ENCODE measurements at regions not wholly inside any gene's neighbourhood (a gene's known extent, or its start where the extent isn't known, plus 50 kb on each side); places are given as distances from the start of the nearest gene placed in this dataset.
"Not testable (repeated sequence)": the region's sequence is repeated elsewhere in the genome, so short reads cannot be mapped to it uniquely, and the experiment has no call there.

- DNase-seq (ENCODE audit: low read depth, low spot score), result no peak
These were observed 1042.9 kb downstream of the GATA3 start for GRCh38 chr10:9097206-9097990.

GRCh38 chr10:9097991-9098306, 1043.5 kb downstream of the GATA3 start:
- DNase-seq (ENCODE audit: low read depth, low spot score), result no peak

- DNase-seq (ENCODE audit: low read depth, low spot score), result no peak
These were observed 1047.5 kb downstream of the GATA3 start for GRCh38 chr10:9102026-9102425.

GRCh38 chr10:9103301-9103700, 1048.8 kb downstream of the GATA3 start:
- DNase-seq (ENCODE audit: low read depth, low spot score), result no peak

GRCh38 chr10:9111976-9112375, 1057.5 kb downstream of the GATA3 start:
- DNase-seq (ENCODE audit: low read depth, low spot score), result no peak

GRCh38 chr10:9126728-9127127, 1072.2 kb downstream of the GATA3 start:
- no peak for DNase-seq (ENCODE audit: low read depth, low spot score)

- DNase-seq (ENCODE audit: low read depth, low spot score), result no peak
These were observed 1082.9 kb downstream of the GATA3 start for GRCh38 chr10:9137368-9137767.

GRCh38 chr10:9138829-9139228, 1084.3 kb downstream of the GATA3 start:
- not testable (repeated sequence) for DNase-seq (ENCODE audit: low read depth, low spot score)

GRCh38 chr10:9140373-9140772, 1085.9 kb downstream of the GATA3 start:
- no peak for DNase-seq (ENCODE audit: low read depth, low spot score)

- no peak for DNase-seq (ENCODE audit: low read depth, low spot score)
These were observed 1093.0 kb downstream of the GATA3 start for GRCh38 chr10:9147475-9147874.

- DNase-seq (ENCODE audit: low read depth, low spot score), result no peak
These were observed 1094.6 kb downstream of the GATA3 start for GRCh38 chr10:9149134-9149533.

GRCh38 chr10:9153057-9153456, 1098.6 kb downstream of the GATA3 start:
- not testable (repeated sequence) for DNase-seq (ENCODE audit: low read depth, low spot score)

GRCh38 chr10:9157656-9158055, 1103.2 kb downstream of the GATA3 start:
- DNase-seq (ENCODE audit: low read depth, low spot score), result no peak

GRCh38 chr10:9158675-9159074, 1104.2 kb downstream of the GATA3 start:
- DNase-seq (ENCODE audit: low read depth, low spot score), result no peak

GRCh38 chr10:9160275-9160674, 1105.8 kb downstream of the GATA3 start:
- no peak for DNase-seq (ENCODE audit: low read depth, low spot score)

GRCh38 chr10:9163699-9164098, 1109.2 kb downstream of the GATA3 start:
- DNase-seq (ENCODE audit: low read depth, low spot score), result no peak

- DNase-seq (ENCODE audit: low read depth, low spot score), result no peak
These were observed 1112.3 kb downstream of the GATA3 start for GRCh38 chr10:9166770-9167169.

GRCh38 chr10:9172276-9172675, 1117.8 kb downstream of the GATA3 start:
- DNase-seq (ENCODE audit: low read depth, low spot score), result no peak

GRCh38 chr10:9175200-9175599, 1120.7 kb downstream of the GATA3 start:
- DNase-seq (ENCODE audit: low read depth, low spot score), result no peak

- DNase-seq (ENCODE audit: low read depth, low spot score), result peak; percentile 58
These were observed 1128.9 kb downstream of the GATA3 start for GRCh38 chr10:9183197-9183880.

GRCh38 chr10:9188022-9188810, 1133.7 kb downstream of the GATA3 start:
- DNase-seq (ENCODE audit: low read depth, low spot score), result no peak

GRCh38 chr10:9189448-9189847, 1135.0 kb downstream of the GATA3 start:
- DNase-seq (ENCODE audit: low read depth, low spot score), result no peak

- no peak for DNase-seq (ENCODE audit: low read depth, low spot score)
These were observed 1138.6 kb downstream of the GATA3 start for GRCh38 chr10:9193120-9193519.
